ENCODE measurements at regions not wholly inside any gene's neighbourhood (a gene's known extent, or its start where the extent isn't known, plus 50 kb on each side); places are given as distances from the start of the nearest gene placed in this dataset.

DNA sequence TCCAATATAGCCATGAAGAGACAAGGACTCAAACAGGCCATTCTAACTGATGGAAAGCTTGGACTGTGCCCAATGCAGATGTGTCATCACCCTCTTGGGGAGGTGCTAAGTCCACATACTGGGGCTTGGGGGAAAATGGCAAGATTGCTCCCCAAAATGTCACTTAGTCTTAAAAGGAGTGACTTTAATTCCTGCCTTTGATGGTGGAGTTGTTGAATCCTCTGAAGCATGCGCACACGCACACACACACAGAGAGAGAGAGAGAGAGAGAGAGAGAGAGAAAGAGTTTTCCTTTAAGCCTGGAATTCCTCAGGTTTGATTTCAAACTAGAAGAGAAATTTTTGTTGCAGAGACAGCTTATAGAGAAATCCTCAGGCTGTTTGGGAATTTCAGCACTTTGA, 161.9 kb upstream of the GAS1 start:
- H3K9me3 ChIP-seq (ENCODE audit: severe bottlenecking): no peaks in the 10 kb centered on the region
- no peak for ATAC-seq (ENCODE audit: low read depth)
- DNase-seq (ENCODE audit: low spot score): no peak
- no peak overlapping the region for H3K4me3 ChIP-seq (ENCODE audit: severe bottlenecking)
- TF ChIP-seq, protein P1, sequence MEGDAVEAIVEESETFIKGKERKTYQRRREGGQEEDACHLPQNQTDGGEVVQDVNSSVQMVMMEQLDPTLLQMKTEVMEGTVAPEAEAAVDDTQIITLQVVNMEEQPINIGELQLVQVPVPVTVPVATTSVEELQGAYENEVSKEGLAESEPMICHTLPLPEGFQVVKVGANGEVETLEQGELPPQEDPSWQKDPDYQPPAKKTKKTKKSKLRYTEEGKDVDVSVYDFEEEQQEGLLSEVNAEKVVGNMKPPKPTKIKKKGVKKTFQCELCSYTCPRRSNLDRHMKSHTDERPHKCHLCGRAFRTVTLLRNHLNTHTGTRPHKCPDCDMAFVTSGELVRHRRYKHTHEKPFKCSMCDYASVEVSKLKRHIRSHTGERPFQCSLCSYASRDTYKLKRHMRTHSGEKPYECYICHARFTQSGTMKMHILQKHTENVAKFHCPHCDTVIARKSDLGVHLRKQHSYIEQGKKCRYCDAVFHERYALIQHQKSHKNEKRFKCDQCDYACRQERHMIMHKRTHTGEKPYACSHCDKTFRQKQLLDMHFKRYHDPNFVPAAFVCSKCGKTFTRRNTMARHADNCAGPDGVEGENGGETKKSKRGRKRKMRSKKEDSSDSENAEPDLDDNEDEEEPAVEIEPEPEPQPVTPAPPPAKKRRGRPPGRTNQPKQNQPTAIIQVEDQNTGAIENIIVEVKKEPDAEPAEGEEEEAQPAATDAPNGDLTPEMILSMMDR (IDR thresholded peaks at IDR 0.05; ENCODE audit: poor library complexity, severe bottlenecking): no peak
- H3K4me1 ChIP-seq (ENCODE audit: insufficient read depth, poor library complexity, severe bottlenecking): peaks cover 33% of the 10 kb centered on the region
- H3K27ac ChIP-seq (ENCODE audit: poor library complexity, severe bottlenecking): peak overlapping the region; percentile 46
- H3K36me3 ChIP-seq (ENCODE audit: low read depth): no peaks in the 10 kb centered on the region
- no peaks in the 10 kb centered on the region for H3K27me3 ChIP-seq (ENCODE audit: insufficient read depth, poor library complexity, severe bottlenecking)

DNA sequence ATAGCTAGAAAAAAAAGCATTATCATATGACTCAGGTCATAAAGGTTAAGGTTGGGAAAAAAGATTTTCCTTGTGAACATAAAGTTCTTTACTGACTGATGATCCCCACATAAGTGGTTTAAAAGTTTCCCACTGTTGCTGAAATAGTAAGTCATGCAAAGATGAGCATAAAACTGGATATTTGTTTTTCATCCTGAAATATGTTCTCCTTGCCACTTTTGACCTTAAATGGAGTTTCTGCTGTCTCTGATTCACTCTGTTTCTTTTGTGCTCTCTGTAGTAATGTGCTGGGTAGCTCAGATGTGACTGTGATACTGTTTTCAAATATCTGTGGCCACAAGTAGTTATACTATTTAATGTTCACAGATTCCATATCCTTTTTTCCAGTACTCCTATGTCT, 162.5 kb upstream of the GAS1 start:
- Histone ChIP-seq H3K9me3 (ENCODE audit: severe bottlenecking) (no peaks in the 10 kb centered on the region), H3K27me3 (ENCODE audit: insufficient read depth, poor library complexity, severe bottlenecking) (no peaks in the 10 kb centered on the region), H3K4me3 (ENCODE audit: severe bottlenecking) (no peak overlapping the region), H3K36me3 (ENCODE audit: low read depth) (no peaks in the 10 kb centered on the region), H3K27ac (ENCODE audit: poor library complexity, severe bottlenecking) (peak overlapping the region; percentile 46), H3K4me1 (ENCODE audit: insufficient read depth, poor library complexity, severe bottlenecking) (peaks cover 33% of the 10 kb centered on the region)
- DNase-seq (ENCODE audit: low spot score) (no peak), ATAC-seq (ENCODE audit: low read depth) (peak; percentile 53)
- TF ChIP-seq, protein P1 (IDR thresholded peaks at IDR 0.05; ENCODE audit: poor library complexity, severe bottlenecking): no peak

DNA sequence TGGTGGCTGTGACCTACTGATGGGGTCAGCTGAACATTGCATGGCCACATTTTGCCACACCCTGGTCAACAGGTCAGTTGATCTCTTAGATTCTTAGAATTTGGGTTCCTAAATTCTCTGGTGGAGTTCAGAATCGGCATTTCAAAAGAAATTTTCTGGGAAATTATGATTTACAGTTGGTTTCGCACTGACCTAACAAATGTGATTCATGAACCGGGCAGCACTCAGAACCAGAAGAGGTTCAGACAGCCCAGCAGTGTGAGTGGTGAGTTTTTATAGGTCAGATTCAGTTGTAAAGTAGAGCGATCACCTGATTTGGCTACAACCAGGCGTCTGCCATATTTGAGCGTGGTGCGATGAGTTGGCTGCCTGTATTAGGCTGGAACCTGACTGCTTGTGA, 163.7 kb upstream of the GAS1 start:
- Histone ChIP-seq H3K36me3 (ENCODE audit: low read depth) (no peaks in the 10 kb centered on the region), H3K9me3 (ENCODE audit: severe bottlenecking) (no peaks in the 10 kb centered on the region), H3K27me3 (ENCODE audit: insufficient read depth, poor library complexity, severe bottlenecking) (no peaks in the 10 kb centered on the region), H3K4me3 (ENCODE audit: severe bottlenecking) (no peak overlapping the region), H3K4me1 (ENCODE audit: insufficient read depth, poor library complexity, severe bottlenecking) (peaks cover 33% of the 10 kb centered on the region), H3K27ac (ENCODE audit: poor library complexity, severe bottlenecking) (no peak overlapping the region)
- ATAC-seq (ENCODE audit: low read depth): no peak
- no peak for DNase-seq (ENCODE audit: low spot score)
- TF ChIP-seq, protein P1 (IDR thresholded peaks at IDR 0.05; ENCODE audit: poor library complexity, severe bottlenecking): no peak

DNA sequence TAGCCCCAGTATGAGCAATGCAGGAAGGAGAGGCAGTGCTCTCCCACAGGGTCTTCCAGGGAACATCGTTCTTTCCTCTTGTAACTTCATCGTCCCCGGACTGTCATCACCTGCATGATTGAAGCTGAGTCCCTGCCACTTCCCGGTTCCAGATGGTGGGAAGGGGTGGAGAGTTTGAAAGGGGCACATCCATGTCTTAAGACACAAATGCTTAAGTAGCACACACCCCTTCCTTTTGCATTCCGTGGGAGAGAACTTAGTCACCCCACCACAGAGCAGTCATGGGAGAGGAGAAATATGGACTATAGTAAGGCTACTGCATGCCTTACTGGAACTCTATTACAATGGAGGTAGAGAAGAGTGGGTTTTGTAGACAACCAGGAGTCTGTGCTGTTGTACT, 165.3 kb upstream of the GAS1 start:
- TF ChIP-seq, protein P1 (IDR thresholded peaks at IDR 0.05; ENCODE audit: poor library complexity, severe bottlenecking): no peak
- Histone ChIP-seq H3K4me1 (ENCODE audit: insufficient read depth, poor library complexity, severe bottlenecking) (peaks cover 18% of the 10 kb centered on the region), H3K27ac (ENCODE audit: poor library complexity, severe bottlenecking) (no peak overlapping the region), H3K4me3 (ENCODE audit: severe bottlenecking) (no peak overlapping the region), H3K36me3 (ENCODE audit: low read depth) (no peaks in the 10 kb centered on the region), H3K9me3 (ENCODE audit: severe bottlenecking) (no peaks in the 10 kb centered on the region), H3K27me3 (ENCODE audit: insufficient read depth, poor library complexity, severe bottlenecking) (no peaks in the 10 kb centered on the region)
- DNase-seq (ENCODE audit: low spot score) (no peak), ATAC-seq (ENCODE audit: low read depth) (no peak)

DNA sequence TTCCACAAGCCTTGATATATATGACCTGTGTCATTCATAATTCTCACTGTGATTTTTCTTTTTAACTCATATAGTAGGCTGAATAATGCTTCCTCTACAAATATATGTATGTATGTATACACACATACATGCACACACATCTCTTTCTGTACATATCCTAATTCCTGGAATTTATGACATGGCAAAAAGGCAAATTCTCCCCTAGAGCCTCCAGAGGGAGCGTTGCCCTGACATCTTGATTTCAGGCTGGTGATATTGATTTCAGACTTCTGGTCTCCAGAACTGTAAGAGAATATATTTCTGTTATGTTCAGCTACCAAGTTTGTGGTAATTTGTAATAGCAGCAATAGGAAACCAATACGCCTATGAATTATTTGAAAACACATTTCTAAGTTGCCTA, 166.6 kb upstream of the GAS1 start:
- H3K9me3 ChIP-seq (ENCODE audit: severe bottlenecking): no peaks in the 10 kb centered on the region
- no peaks in the 10 kb centered on the region for H3K36me3 ChIP-seq (ENCODE audit: low read depth)
- no peak for ATAC-seq (ENCODE audit: low read depth)
- H3K4me3 ChIP-seq (ENCODE audit: severe bottlenecking): no peak overlapping the region
- no peaks in the 10 kb centered on the region for H3K27me3 ChIP-seq (ENCODE audit: insufficient read depth, poor library complexity, severe bottlenecking)
- no peak overlapping the region for H3K27ac ChIP-seq (ENCODE audit: poor library complexity, severe bottlenecking)
- TF ChIP-seq, protein P1 (IDR thresholded peaks at IDR 0.05; ENCODE audit: poor library complexity, severe bottlenecking): peak; percentile 41
- peaks cover 14% of the 10 kb centered on the region for H3K4me1 ChIP-seq (ENCODE audit: insufficient read depth, poor library complexity, severe bottlenecking)
- no peak for DNase-seq (ENCODE audit: low spot score)

Data from RWPE2 (cell line).